ENCODE measurements at regions not wholly inside any gene's neighbourhood (a gene's known extent, or its start where the extent isn't known, plus 50 kb on each side); places are given as distances from the start of the nearest gene placed in this dataset.

GRCh38 chr9:89755821-89756220 lies 151.0 kb downstream of the GADD45G start:
- H3K27ac ChIP-seq (ENCODE audit: control insufficient read depth, insufficient read depth), result no peak overlapping the region
- intact Hi-C loops (cut with micrococcal nuclease; ENCODE audit: unreplicated experiment) (no loop called here), in situ Hi-C loops (cut with MboI) (no loop called here)
- TF ChIP-seq POLR2AphosphoS2 (IDR thresholded peaks at IDR 0.05; ENCODE audit: low read depth, low read length) (no peak), RFX5 (IDR thresholded peaks at IDR 0.05; ENCODE audit: low read depth, low read length) (no peak), ESRRA (IDR thresholded peaks at IDR 0.05; ENCODE audit: low read length) (no peak), MYB (IDR thresholded peaks at IDR 0.05; ENCODE audit: borderline replicate concordance, low read depth, low read length) (no peak), KAT2A (conservative IDR thresholded peaks at IDR 0.05; ENCODE audit: control insufficient read depth, low read depth, low read length) (no peak), CEBPB (IDR thresholded peaks at IDR 0.05; ENCODE audit: borderline replicate concordance in 1 of 2, low read depth in 2 of 2, low read length in 2 of 2) (no peak), EED (IDR thresholded peaks at IDR 0.05; ENCODE audit: low read depth) (no peak), YBX1 (IDR thresholded peaks at IDR 0.05) (no peak), ATF7 (IDR thresholded peaks at IDR 0.05; ENCODE audit: low read depth) (no peak), MTA2 (IDR thresholded peaks at IDR 0.05; ENCODE audit: low read depth) (no peak), NFXL1 (IDR thresholded peaks at IDR 0.05; ENCODE audit: borderline replicate concordance) (no peak), ZBTB4 (CRISPR knock-in tag; IDR thresholded peaks at IDR 0.05) (no peak)
- H3K4me3 ChIP-seq, result no peak overlapping the region
- no TSS peak for BruUV-seq (replicated peaks)
- DNase-seq (ENCODE audit: low read depth, low spot score), result no peak
- ATAC-seq, result no peak
- H3K4me1 ChIP-seq (ENCODE audit: control insufficient read depth, insufficient read depth, low read length), result peaks cover 3% of the 10 kb centered on the region; the same call in 1 of the 2 replicates
- SMC1A ChIA-PET (ENCODE audit: uncharacterized antibody, unreplicated experiment), result no interaction called here
- H3K4me2 ChIP-seq (ENCODE audit: control insufficient read depth, insufficient read depth), result no peak overlapping the region
- POLR2A ChIA-PET, result interaction anchor here (0.5 kb wide), 1 partner anchor 270 kb away, joined by 3 read pairs; no protein-coding TSS in a partner anchor
- H2AFZ ChIP-seq (ENCODE audit: control insufficient read depth, low read depth, low read length), result no peak overlapping the region
- H3K79me2 ChIP-seq (ENCODE audit: control insufficient read depth, insufficient read depth, low read length), result no peaks in the 10 kb centered on the region
- H4K20me1 ChIP-seq (ENCODE audit: control insufficient read depth, insufficient read depth), result no peaks in the 10 kb centered on the region
- no peak overlapping the region for H3K9ac ChIP-seq (ENCODE audit: control insufficient read depth, insufficient read depth, low read length)
- H3K9me3 ChIP-seq (replicated peaks; ENCODE audit: control insufficient read depth, insufficient read depth, low read length), result no peaks in the 10 kb centered on the region
- CTCF ChIA-PET, result no interaction called here
- H3K27me3 ChIP-seq (replicated peaks in 1 of 2; ENCODE audit: control insufficient read depth in 2 of 2, insufficient read depth in 2 of 2, low read length in 1 of 2), result peaks cover 0 to 1% of the 10 kb centered on the region in 2 experiments; a peak in 1 of 4 replicates
- RAD21 ChIA-PET (ENCODE audit: unreplicated experiment), result interaction anchor here (0.6 kb wide), 1 partner anchor 224 kb away, joined by 3 read pairs; no protein-coding TSS in a partner anchor
- WGBS (ENCODE audit: insufficient coverage, insufficient replicate concordance, low lambda C conversion rate, missing lambda C conversion rate), result 48% methylated on average over 9 of the region's 9 CpGs
- no peak for FAIRE-seq
- H3K36me3 ChIP-seq (ENCODE audit: control insufficient read depth in 2 of 2, insufficient read depth in 2 of 2, low read length in 1 of 2), result no peaks in the 10 kb centered on the region
